ENCODE measurements at regions not wholly inside any gene's neighbourhood (a gene's known extent, or its start where the extent isn't known, plus 50 kb on each side); places are given as distances from the start of the nearest gene placed in this dataset.

GRCh38 chr5:19352120-19352519 lies 635.9 kb downstream of the CDH18 start:
- Histone ChIP-seq H3K9me3 (ENCODE audit: control insufficient read depth, low read length) (no peaks in the 10 kb centered on the region), H3K4me2 (ENCODE audit: low read length) (no peak overlapping the region), H3K27ac (no peak overlapping the region), H2AFZ (no peak overlapping the region), H3K36me3 (ENCODE audit: control insufficient read depth, insufficient read depth, low read length) (no peaks in the 10 kb centered on the region), H3K79me2 (no peaks in the 10 kb centered on the region), H3K27me3 (ENCODE audit: control insufficient read depth, insufficient read depth, low read length) (no peaks in the 10 kb centered on the region), H3K4me1 (no peaks in the 10 kb centered on the region), H3K9ac (no peak overlapping the region), H3K4me3 (ENCODE audit: low read depth, low read length) (no peak overlapping the region)
- TF ChIP-seq CTCF (IDR thresholded peaks at IDR 0.05): no peak

- H3K4me1 ChIP-seq: no peaks in the 10 kb centered on the region
- no peak overlapping the region for H2AFZ ChIP-seq
- H3K9me3 ChIP-seq (ENCODE audit: control insufficient read depth, low read length): no peaks in the 10 kb centered on the region
- no peak for TF ChIP-seq CTCF (IDR thresholded peaks at IDR 0.05)
- no peak overlapping the region for H3K4me3 ChIP-seq (ENCODE audit: low read depth, low read length)
- no peak overlapping the region for H3K27ac ChIP-seq
- no peak overlapping the region for H3K4me2 ChIP-seq (ENCODE audit: low read length)
- no peaks in the 10 kb centered on the region for H3K36me3 ChIP-seq (ENCODE audit: control insufficient read depth, insufficient read depth, low read length)
- H3K9ac ChIP-seq: no peak overlapping the region
- no peaks in the 10 kb centered on the region for H3K27me3 ChIP-seq (ENCODE audit: control insufficient read depth, insufficient read depth, low read length)
- H3K79me2 ChIP-seq: no peaks in the 10 kb centered on the region
Measured at GRCh38 chr5:19369048-19369447, 619.0 kb downstream of the CDH18 start.

GRCh38 chr5:19369561-19369960 lies 618.4 kb downstream of the CDH18 start:
- H3K4me3 ChIP-seq (ENCODE audit: low read depth, low read length): no peak overlapping the region
- no peaks in the 10 kb centered on the region for H3K27me3 ChIP-seq (ENCODE audit: control insufficient read depth, insufficient read depth, low read length)
- no peak overlapping the region for H2AFZ ChIP-seq
- no peak overlapping the region for H3K4me2 ChIP-seq (ENCODE audit: low read length)
- H3K4me1 ChIP-seq: no peaks in the 10 kb centered on the region
- TF ChIP-seq CTCF (IDR thresholded peaks at IDR 0.05): no peak
- H3K9me3 ChIP-seq (ENCODE audit: control insufficient read depth, low read length): no peaks in the 10 kb centered on the region
- H3K9ac ChIP-seq: no peak overlapping the region
- no peaks in the 10 kb centered on the region for H3K79me2 ChIP-seq
- no peaks in the 10 kb centered on the region for H3K36me3 ChIP-seq (ENCODE audit: control insufficient read depth, insufficient read depth, low read length)
- no peak overlapping the region for H3K27ac ChIP-seq

- TF ChIP-seq CTCF (IDR thresholded peaks at IDR 0.05): no peak
- Histone ChIP-seq H3K9ac (no peak overlapping the region), H3K4me1 (no peaks in the 10 kb centered on the region), H3K4me2 (ENCODE audit: low read length) (no peak overlapping the region), H3K36me3 (ENCODE audit: control insufficient read depth, insufficient read depth, low read length) (no peaks in the 10 kb centered on the region), H3K79me2 (no peaks in the 10 kb centered on the region), H3K4me3 (ENCODE audit: low read depth, low read length) (no peak overlapping the region), H3K27me3 (ENCODE audit: control insufficient read depth, insufficient read depth, low read length) (no peaks in the 10 kb centered on the region), H2AFZ (no peak overlapping the region), H3K9me3 (ENCODE audit: control insufficient read depth, low read length) (no peaks in the 10 kb centered on the region), H3K27ac (no peak overlapping the region)
Measured at GRCh38 chr5:19370655-19371386, 617.2 kb downstream of the CDH18 start.

GRCh38 chr5:19388391-19388790 lies 599.6 kb downstream of the CDH18 start:
- no peaks in the 10 kb centered on the region for H3K4me1 ChIP-seq
- H3K27me3 ChIP-seq (ENCODE audit: control insufficient read depth, insufficient read depth, low read length): no peaks in the 10 kb centered on the region
- no peak overlapping the region for H3K27ac ChIP-seq
- no peak overlapping the region for H3K4me2 ChIP-seq (ENCODE audit: low read length)
- no peak overlapping the region for H2AFZ ChIP-seq
- TF ChIP-seq CTCF (IDR thresholded peaks at IDR 0.05): no peak
- H3K9ac ChIP-seq: no peak overlapping the region
- no peak overlapping the region for H3K4me3 ChIP-seq (ENCODE audit: low read depth, low read length)
- H3K9me3 ChIP-seq (ENCODE audit: control insufficient read depth, low read length): no peaks in the 10 kb centered on the region
- H3K79me2 ChIP-seq: no peaks in the 10 kb centered on the region
- H3K36me3 ChIP-seq (ENCODE audit: control insufficient read depth, insufficient read depth, low read length): no peaks in the 10 kb centered on the region
